Stimulated activated CD4-positive, alpha-beta T cell treated with anti-CD3 and anti-CD28 coated beads, Interleukin-12 subunit alpha, Interleukin-12 subunit beta, amount 100 ng/mL, for 4 hours (primary cell): ENCODE measurements at regions not wholly inside any gene's neighbourhood (a gene's known extent, or its start where the extent isn't known, plus 50 kb on each side); places are given as distances from the start of the nearest gene placed in this dataset.

ENCODE experiments used
- DNase-seq: peaks from one replicate; pipeline ENCODE4 v3.0.0-alpha.2; 2020

GRCh38 chr5:128591598-128592455, 53.8 kb upstream of the FBN2 start:
- DNase-seq: no peak

GRCh38 chr5:128596071-128596470, 58.0 kb upstream of the FBN2 start:
- DNase-seq: no peak

- DNase-seq: no peak
These were observed 59.1 kb upstream of the FBN2 start for GRCh38 chr5:128597156-128597555.

- DNase-seq: no peak
These were observed 75.1 kb upstream of the FBN2 start for GRCh38 chr5:128613128-128613527.

GRCh38 chr5:128613766-128614165, 75.7 kb upstream of the FBN2 start:
- no peak for DNase-seq

- no peak for DNase-seq
These were observed 77.5 kb upstream of the FBN2 start for GRCh38 chr5:128615578-128615977.

- no peak for DNase-seq
These were observed 88.6 kb upstream of the FBN2 start for GRCh38 chr5:128626536-128627090.

- DNase-seq: no peak
These were observed 89.9 kb upstream of the FBN2 start for GRCh38 chr5:128627939-128628338.

- no peak for DNase-seq
These were observed 91.1 kb upstream of the FBN2 start for GRCh38 chr5:128629157-128629556.

GRCh38 chr5:128630121-128630520, 92.1 kb upstream of the FBN2 start:
- DNase-seq: no peak

- DNase-seq: no peak
These were observed 93.7 kb upstream of the FBN2 start for GRCh38 chr5:128631771-128632170.

- no peak for DNase-seq
These were observed 94.2 kb upstream of the FBN2 start for GRCh38 chr5:128632264-128632663.

GRCh38 chr5:128633901-128634300, 95.9 kb upstream of the FBN2 start:
- no peak for DNase-seq

- DNase-seq: no peak
These were observed 97.3 kb upstream of the FBN2 start for GRCh38 chr5:128635379-128635778.

GRCh38 chr5:128636361-128636760, 98.3 kb upstream of the FBN2 start:
- DNase-seq: no peak

- no peak for DNase-seq
These were observed 99.0 kb upstream of the FBN2 start for GRCh38 chr5:128637031-128637430.

- DNase-seq: no peak
These were observed 103.8 kb upstream of the FBN2 start for GRCh38 chr5:128641861-128642260.

GRCh38 chr5:128644863-128645262, 106.8 kb upstream of the FBN2 start:
- no peak for DNase-seq

GRCh38 chr5:128645581-128645980, 107.5 kb upstream of the FBN2 start:
- no peak for DNase-seq

- no peak for DNase-seq
These were observed 108.1 kb upstream of the FBN2 start for GRCh38 chr5:128646176-128646575.

- no peak for DNase-seq
These were observed 111.1 kb upstream of the FBN2 start for GRCh38 chr5:128649192-128649591.

GRCh38 chr5:128662997-128663396, 125.0 kb upstream of the FBN2 start:
- DNase-seq: no peak

GRCh38 chr5:128665747-128666355, 127.8 kb upstream of the FBN2 start:
- DNase-seq: no peak

GRCh38 chr5:128667152-128667551, 129.1 kb upstream of the FBN2 start:
- DNase-seq: no peak
